Mucosa of rectum (tissue), 2 donors: ENCODE measurements at regions not wholly inside any gene's neighbourhood (a gene's known extent, or its start where the extent isn't known, plus 50 kb on each side); places are given as distances from the start of the nearest gene placed in this dataset.

Experiments
- H3K27ac ChIP-seq, 2 donors: one replicate each; pipeline ENCODE4 v1.7.0; 2013; ENCODE audit warnings: inconsistent platforms in 2 of 2, low read depth in 2 of 2, low read length in 2 of 2
- H3K27me3 ChIP-seq, 2 donors: one replicate each; pipeline ENCODE4 v1.7.0; 2013; ENCODE audit warnings: low read length in 2 of 2; ENCODE audit not compliant: control insufficient read depth in 2 of 2, insufficient read depth in 2 of 2
- H3K36me3 ChIP-seq, 2 donors: one replicate each; pipeline ENCODE4 v1.7.0; 2013; ENCODE audit warnings: low read length in 2 of 2; ENCODE audit not compliant: control insufficient read depth in 2 of 2, insufficient read depth in 2 of 2
- H3K4me1 ChIP-seq, 2 donors: one replicate each; pipeline ENCODE4 v1.7.0; 2013; ENCODE audit warnings: low read length in 2 of 2, mild to moderate bottlenecking in 1 of 2; ENCODE audit not compliant: control insufficient read depth in 2 of 2, insufficient read depth in 2 of 2
- H3K4me3 ChIP-seq, 2 donors: one replicate each; pipeline ENCODE4 v1.7.0; 2013; ENCODE audit warnings: low read length in 2 of 2
- H3K9ac ChIP-seq, 2 donors: one replicate each; pipeline ENCODE4 v1.7.0; 2013; ENCODE audit warnings: low read length in 2 of 2, low read depth in 1 of 2, mild to moderate bottlenecking in 1 of 2
- H3K9me3 ChIP-seq, 2 donors: one replicate each; pipeline ENCODE4 v1.7.0; 2013; ENCODE audit warnings: low read length in 2 of 2; ENCODE audit not compliant: control insufficient read depth in 2 of 2
- donor health status: healthy.
- donor health status: Normal muscosa, but diverticular disease.

DNA sequence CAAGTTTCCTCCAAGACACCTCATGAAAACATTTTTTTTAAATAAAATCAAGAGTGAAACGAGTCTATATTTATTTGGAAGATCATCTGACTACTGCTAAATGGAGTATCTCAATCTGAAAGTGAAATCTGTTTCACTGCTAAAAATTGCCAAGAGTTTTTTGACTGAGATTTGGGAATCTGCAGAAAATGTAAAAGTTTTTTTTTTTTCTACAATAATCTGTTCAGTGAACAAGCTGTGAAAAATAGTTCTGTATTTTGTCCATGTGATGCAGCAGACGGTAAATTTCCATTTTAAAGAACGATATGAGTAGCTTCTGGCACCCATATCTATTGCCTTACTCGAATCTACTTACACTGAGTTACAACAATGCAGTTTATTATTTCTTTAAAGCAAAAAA is 519.7 kb downstream of the PLCL1 start:
- Histone ChIP-seq H3K9me3 (no peaks in the 10 kb centered on the region), H3K4me3 (no peak overlapping the region), H3K27me3 (no peaks in the 10 kb centered on the region), H3K4me1 (no peaks in the 10 kb centered on the region), H3K27ac (no peak overlapping the region), H3K36me3 (no peaks in the 10 kb centered on the region), H3K9ac (no peak overlapping the region)

DNA sequence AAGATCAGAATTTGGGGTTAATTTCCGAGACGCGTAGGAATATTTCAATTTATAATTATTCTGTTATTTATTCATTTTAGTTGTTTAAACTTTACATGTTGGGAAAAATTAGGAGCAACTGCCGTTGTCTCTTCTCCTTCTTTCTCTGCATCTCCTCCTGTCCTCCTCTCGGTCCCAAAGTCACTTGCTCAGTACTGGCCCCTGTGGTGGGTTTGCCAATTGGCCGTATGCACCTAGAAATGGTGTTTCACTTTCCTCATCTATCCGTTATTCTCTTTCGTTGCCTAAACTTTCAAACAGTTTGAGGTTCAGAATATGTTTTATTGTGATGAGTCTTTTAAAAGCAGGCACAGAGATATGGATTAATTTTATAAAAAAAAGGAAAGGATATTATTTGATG is 517.9 kb downstream of the PLCL1 start:
- Histone ChIP-seq H3K36me3 (no peaks in the 10 kb centered on the region), H3K27me3 (no peaks in the 10 kb centered on the region), H3K27ac (no peak overlapping the region), H3K4me1 (peaks cover 2 to 4% of the 10 kb centered on the region in 2 donors), H3K9ac (no peak overlapping the region), H3K4me3 (no peak overlapping the region), H3K9me3 (no peaks in the 10 kb centered on the region)

DNA sequence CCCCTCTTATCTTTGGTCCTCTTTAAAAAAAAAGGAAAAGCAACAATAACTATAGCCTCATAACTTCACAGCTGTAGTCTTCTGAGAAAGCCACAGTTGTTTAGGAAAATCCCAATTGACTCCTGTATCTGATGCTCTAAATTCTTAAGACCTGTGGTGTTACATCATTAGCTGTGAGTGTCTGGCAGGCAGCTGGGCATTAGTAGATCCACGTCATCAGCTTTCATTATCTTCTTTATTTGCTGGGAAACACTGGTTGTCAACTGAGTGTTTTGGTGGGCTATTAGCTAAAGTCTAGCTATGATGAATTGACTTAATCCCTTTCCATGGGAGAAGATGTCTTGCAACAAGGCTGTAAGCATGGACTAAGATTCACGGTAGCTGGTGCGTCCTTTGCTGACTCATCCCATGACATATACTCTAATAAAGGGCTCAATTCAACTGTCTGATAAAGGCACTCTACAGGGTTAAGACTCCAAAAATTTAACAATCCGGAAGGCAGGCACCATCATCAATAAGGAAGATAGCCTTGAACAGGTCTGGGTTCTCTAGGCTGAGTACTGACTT is 517.2 kb downstream of the PLCL1 start:
- H3K4me1 ChIP-seq = peaks cover 3 to 4% of the 10 kb centered on the region in 2 donors
- H3K36me3 ChIP-seq = no peaks in the 10 kb centered on the region
- no peak overlapping the region for H3K4me3 ChIP-seq
- H3K9ac ChIP-seq = no peak overlapping the region
- no peaks in the 10 kb centered on the region for H3K9me3 ChIP-seq
- no peaks in the 10 kb centered on the region for H3K27me3 ChIP-seq
- H3K27ac ChIP-seq = peak overlapping the region; percentile 26 to 39

DNA sequence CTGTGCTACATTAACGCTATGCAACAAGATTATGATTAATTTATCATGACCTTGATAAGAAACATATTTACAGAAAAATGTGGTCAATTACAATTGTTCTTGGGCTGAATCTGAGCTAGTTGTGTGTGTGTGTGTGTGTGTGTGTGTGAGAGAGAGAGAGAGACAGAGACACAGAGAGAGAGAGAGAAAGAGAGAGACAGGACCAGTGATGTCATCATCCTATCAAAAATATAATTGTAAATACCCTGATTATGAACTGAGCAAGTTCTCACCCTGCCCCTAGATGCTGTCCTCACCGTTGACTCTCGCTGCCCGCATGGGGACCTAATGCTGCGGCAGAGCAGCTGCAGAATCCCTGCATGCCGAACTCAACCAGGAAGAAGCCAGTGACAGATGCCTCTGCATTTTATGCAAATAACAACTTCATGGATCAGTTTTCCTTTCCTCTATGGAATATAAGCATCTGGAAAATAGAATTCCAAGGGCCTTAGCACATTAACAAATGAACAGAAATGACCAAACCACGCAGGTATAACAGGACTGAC is 512.5 kb downstream of the PLCL1 start:
- peaks cover 9 to 19% of the 10 kb centered on the region in 2 donors for H3K4me1 ChIP-seq
- H3K27me3 ChIP-seq = no peaks in the 10 kb centered on the region
- H3K27ac ChIP-seq = peak overlapping the region; percentile 73 to 89
- no peaks in the 10 kb centered on the region for H3K9me3 ChIP-seq
- peak overlapping the region; percentile 65 to 73 for H3K4me3 ChIP-seq
- H3K9ac ChIP-seq = peak overlapping the region; percentile 54 to 70
- H3K36me3 ChIP-seq = no peaks in the 10 kb centered on the region

DNA sequence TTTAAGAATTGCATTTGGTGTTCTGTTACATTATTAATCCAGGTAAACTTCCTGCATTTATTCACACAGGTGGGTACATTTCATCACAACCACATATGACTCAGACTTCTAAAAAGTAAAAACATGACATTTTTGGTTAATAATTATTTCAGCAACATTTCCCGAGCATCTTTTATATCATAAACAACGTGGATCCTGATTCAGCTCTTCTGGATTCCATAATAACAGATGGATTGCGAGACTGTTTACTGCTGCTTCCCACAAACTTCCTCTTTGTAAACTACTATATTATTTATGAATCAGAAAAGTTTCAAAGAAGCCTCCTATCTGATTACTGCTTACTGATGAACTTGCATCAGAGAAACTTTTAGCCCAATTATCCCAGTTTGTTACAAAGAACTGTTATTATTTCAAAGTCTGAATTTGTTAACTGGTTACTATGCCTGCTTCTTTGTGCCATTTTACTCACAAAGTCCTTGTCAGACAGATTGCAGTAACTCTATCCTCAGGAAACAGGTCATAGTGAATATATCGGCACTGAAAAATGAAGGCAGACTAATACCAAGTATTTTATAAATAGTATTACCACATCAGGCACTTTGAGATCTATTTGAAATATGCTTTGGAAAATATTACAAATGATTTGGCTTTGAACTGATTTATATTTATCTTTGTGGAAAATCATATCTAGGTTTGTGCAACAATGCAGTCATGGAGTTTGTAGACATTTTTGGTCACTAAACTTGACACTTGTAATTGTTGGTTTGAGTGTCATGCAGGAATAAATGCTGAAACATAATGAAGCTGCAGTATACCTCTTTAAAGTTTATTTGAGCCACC is 511.6 kb downstream of the PLCL1 start:
- H3K27me3 ChIP-seq = no peaks in the 10 kb centered on the region
- H3K4me3 ChIP-seq = peak overlapping the region; percentile 65 to 73
- H3K36me3 ChIP-seq = no peaks in the 10 kb centered on the region
- peak overlapping the region; percentile 54 to 70 for H3K9ac ChIP-seq
- H3K4me1 ChIP-seq = peaks cover 12 to 28% of the 10 kb centered on the region in 2 donors
- peak overlapping the region; percentile 73 to 89 for H3K27ac ChIP-seq
- no peaks in the 10 kb centered on the region for H3K9me3 ChIP-seq

DNA sequence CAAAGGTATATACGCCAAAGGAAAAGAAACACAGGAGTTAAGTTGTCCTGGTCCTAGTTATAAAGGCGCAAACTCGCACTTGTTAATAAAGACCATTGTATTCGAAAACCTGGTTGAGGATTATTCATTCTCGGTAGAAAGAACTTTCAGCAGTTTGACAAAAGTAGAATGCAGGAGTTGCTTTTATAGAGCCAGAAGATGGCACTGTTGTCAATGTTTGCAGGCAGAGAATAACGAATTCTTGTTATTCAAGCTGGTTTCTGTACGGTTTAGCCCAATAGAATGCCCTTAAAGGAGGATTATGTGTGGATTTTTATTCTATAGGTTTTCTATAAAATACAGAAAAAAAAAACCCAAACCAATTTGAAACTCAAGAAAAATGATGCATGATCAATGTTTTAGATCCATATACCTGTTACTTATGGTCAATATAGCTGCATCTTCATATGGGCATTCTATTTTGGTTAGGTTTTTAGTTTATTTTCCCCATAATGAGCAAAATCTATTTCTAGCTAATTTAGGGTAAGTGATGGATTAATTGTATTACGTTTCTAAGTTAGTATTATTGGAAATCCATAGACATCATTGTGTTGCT is 510.3 kb downstream of the PLCL1 start:
- peak overlapping the region in 1 of 2 donors; percentile 66 for H3K9ac ChIP-seq
- H3K4me1 ChIP-seq = peaks cover 12 to 29% of the 10 kb centered on the region in 2 donors
- peak overlapping the region; percentile 14 to 37 for H3K4me3 ChIP-seq
- peak overlapping the region; percentile 73 to 88 for H3K27ac ChIP-seq
- H3K27me3 ChIP-seq = no peaks in the 10 kb centered on the region
- no peaks in the 10 kb centered on the region for H3K36me3 ChIP-seq
- no peaks in the 10 kb centered on the region for H3K9me3 ChIP-seq

DNA sequence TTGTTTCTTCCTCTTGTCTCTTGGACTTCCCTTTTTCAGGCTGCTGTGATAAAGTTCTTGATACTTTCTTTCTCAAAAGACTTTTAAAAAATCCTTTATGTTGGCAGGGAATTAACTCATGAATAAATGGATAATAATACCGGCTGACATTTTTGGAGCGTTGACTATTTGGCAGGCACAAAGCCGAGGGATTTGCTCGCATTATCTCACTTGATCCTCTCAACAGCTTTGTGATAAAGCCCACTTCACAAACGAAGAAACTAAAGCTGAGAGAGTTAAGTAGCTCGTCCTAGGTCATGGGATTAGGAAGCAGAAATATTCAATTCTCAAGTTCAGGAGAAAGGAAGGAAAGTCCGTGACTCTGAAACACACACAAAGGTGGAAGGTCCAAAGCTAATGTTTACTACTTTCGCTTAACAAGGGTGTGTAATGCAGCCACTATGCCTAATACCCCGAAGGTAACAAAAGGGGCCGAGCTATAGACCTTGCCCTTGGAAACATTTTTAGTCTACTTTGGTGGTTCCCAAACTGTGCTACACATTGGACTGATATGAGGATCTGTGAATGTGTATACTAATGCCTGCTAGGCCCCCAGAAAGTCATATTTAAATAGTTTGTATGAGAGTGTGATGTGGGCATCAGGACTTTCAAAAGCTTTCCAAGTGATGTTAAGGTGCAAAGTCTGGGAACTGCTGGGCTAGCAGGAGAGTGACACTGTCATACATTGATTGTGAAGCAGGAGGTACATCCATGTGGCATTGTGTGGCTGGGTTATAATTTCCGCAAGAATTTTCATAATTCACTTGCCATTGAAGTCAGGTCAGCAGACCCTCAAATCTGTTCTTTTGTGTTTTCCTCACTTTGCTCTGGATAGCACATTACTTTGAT is 508.4 kb downstream of the PLCL1 start:
- Histone ChIP-seq H3K27ac (peak overlapping the region; percentile 56 to 88), H3K9me3 (no peaks in the 10 kb centered on the region), H3K4me3 (peak overlapping the region; percentile 2 to 37), H3K36me3 (no peaks in the 10 kb centered on the region), H3K9ac (peak overlapping the region; percentile 63 to 66), H3K27me3 (no peaks in the 10 kb centered on the region), H3K4me1 (peaks cover 12 to 25% of the 10 kb centered on the region in 2 donors)

DNA sequence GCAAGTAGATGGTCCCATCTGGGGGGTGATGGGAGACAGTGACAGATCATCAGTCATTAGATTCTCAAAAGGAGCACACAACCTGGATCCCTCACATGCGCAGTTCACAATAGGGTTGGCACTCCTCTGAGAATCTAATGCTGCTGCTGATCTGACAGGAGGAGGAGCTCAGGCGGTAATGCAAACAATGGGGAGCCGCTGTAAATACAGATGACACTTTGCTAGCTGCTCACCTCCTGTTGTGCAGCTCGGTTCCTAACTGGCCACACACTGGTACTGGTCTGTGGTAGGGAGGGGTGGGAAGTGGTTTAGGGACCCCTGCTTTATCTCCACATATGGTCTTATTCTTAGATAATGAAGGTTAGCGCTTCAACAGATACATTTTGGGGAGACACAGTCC is 506.6 kb downstream of the PLCL1 start:
- no peak overlapping the region for H3K9ac ChIP-seq
- H3K4me3 ChIP-seq = no peak overlapping the region
- no peaks in the 10 kb centered on the region for H3K9me3 ChIP-seq
- peaks cover 10 to 25% of the 10 kb centered on the region in 2 donors for H3K4me1 ChIP-seq
- H3K36me3 ChIP-seq = no peaks in the 10 kb centered on the region
- no peaks in the 10 kb centered on the region for H3K27me3 ChIP-seq
- peak overlapping the region; percentile 19 to 44 for H3K27ac ChIP-seq

DNA sequence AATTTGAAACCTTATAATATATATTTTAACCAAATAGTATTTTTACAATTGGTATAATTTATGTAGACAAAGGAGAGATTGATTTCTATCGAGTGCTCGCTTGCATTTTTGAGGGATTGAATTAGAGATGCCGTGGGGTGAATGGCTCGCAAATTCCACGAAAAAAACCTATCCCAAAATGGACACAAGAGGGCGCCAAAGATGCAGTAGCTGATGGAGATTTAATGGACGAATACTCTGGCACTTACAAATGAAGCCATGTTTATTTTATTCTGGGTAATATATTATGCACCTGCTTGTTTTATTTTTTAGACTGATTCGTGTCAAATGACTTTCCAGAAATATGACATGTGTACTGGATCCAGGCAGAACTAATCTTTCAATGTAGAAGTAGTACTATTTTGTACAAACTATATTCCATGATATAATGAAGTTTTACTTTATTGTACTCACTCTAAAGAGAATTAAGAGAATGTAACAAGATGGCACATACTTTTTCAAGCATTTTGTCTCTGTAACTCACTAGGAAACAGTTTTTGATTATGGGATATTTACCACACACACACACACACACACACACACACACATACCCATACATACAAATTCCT is 505.4 kb downstream of the PLCL1 start:
- H3K4me3 ChIP-seq = no peak overlapping the region
- H3K27me3 ChIP-seq = no peaks in the 10 kb centered on the region
- no peak overlapping the region for H3K27ac ChIP-seq
- no peaks in the 10 kb centered on the region for H3K36me3 ChIP-seq
- H3K9me3 ChIP-seq = no peaks in the 10 kb centered on the region
- H3K4me1 ChIP-seq = peaks cover 10 to 18% of the 10 kb centered on the region in 2 donors
- H3K9ac ChIP-seq = no peak overlapping the region
